ENCODE measurements at regions not wholly inside any gene's neighbourhood (a gene's known extent, or its start where the extent isn't known, plus 50 kb on each side); places are given as distances from the start of the nearest gene placed in this dataset.

DNA sequence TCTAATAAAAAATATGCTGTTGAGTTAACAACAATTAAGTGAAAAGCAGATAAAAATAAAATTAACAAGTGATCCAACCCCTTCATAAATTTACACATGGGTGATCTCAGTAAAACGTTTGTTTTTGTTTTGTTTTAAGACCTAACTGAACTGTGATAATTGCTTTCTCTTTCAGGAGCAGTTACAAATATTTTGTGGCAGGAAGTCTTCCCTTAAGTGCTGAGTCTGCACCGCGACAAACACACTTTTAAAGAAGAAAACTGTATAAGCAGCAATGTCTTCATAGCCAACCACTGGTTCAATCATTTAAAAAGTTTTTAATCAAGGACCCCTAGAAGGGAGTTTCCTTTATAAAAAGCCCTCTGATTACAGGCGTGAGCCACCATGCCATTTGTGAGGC, 53.7 kb upstream of the NFKB1 start:
- H3K4me3 ChIP-seq = no peak overlapping the region
- H3K36me3 ChIP-seq = no peaks in the 10 kb centered on the region
- H3K27me3 ChIP-seq = no peaks in the 10 kb centered on the region
- no peak overlapping the region for H3K27ac ChIP-seq
- no peak for DNase-seq (ENCODE audit: extremely low spot score in 2 of 2)
- H3K9me3 ChIP-seq = no peaks in the 10 kb centered on the region
- H3K4me1 ChIP-seq = no peaks in the 10 kb centered on the region
- intact Hi-C loops (cut with DNase I) = loop anchor here (10.0 kb wide), 1 partner anchor 647 kb away; the partner anchor contains the start of gene BDH2
- no peak for TF ChIP-seq POLR2AphosphoS5 (IDR thresholded peaks at IDR 0.05; ENCODE audit: insufficient read depth in 1 of 2, low read depth in 1 of 2)
- TF ChIP-seq POLR2A (IDR thresholded peaks at IDR 0.05) = no peak
- TF ChIP-seq, protein P1, sequence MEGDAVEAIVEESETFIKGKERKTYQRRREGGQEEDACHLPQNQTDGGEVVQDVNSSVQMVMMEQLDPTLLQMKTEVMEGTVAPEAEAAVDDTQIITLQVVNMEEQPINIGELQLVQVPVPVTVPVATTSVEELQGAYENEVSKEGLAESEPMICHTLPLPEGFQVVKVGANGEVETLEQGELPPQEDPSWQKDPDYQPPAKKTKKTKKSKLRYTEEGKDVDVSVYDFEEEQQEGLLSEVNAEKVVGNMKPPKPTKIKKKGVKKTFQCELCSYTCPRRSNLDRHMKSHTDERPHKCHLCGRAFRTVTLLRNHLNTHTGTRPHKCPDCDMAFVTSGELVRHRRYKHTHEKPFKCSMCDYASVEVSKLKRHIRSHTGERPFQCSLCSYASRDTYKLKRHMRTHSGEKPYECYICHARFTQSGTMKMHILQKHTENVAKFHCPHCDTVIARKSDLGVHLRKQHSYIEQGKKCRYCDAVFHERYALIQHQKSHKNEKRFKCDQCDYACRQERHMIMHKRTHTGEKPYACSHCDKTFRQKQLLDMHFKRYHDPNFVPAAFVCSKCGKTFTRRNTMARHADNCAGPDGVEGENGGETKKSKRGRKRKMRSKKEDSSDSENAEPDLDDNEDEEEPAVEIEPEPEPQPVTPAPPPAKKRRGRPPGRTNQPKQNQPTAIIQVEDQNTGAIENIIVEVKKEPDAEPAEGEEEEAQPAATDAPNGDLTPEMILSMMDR (IDR thresholded peaks at IDR 0.05) = no peak

DNA sequence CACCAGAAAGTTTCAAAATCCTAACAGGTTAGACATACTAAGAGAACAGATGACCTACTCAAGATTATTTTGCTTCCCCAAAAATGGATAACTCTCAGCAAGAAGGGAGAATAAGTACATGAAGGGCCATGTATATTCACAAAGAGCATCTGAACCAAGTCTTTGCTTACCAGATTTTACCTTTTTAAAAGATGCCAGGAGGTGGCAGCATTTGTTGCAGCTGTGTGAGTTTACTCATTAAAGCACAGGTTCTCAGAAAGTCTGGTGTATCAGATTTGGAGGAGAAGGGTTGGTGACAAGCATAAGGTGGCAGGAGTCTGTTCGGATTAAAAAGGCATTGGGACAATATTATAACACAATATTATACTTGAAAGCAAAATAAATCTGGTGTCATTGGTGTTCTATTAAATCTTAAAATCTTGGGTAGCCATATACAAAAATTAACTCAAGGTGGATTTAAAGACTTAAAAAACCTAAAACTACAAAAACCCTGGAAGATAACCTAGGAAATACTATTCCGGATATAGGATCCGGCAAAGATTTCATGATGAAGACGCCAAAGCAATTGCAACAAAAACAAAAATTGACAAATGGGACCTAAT, 51.3 kb upstream of the NFKB1 start:
- intact Hi-C loops (cut with DNase I) = loop anchor here (10.0 kb wide), 2 partner anchors 555 to 645 kb away; partner anchors contain the start of gene BDH2
- Histone ChIP-seq H3K36me3 (no peaks in the 10 kb centered on the region), H3K27ac (no peak overlapping the region), H3K4me1 (no peaks in the 10 kb centered on the region), H3K9me3 (no peaks in the 10 kb centered on the region), H3K27me3 (no peaks in the 10 kb centered on the region), H3K4me3 (no peak overlapping the region)
- no peak for DNase-seq (ENCODE audit: extremely low spot score in 2 of 2)
- no peak for TF ChIP-seq POLR2AphosphoS5 (IDR thresholded peaks at IDR 0.05; ENCODE audit: insufficient read depth in 1 of 2, low read depth in 1 of 2)
- no peak for TF ChIP-seq POLR2A (IDR thresholded peaks at IDR 0.05)
- TF ChIP-seq, protein P1 (IDR thresholded peaks at IDR 0.05) = peak; percentile 36 to 64 (median 61)

DNA sequence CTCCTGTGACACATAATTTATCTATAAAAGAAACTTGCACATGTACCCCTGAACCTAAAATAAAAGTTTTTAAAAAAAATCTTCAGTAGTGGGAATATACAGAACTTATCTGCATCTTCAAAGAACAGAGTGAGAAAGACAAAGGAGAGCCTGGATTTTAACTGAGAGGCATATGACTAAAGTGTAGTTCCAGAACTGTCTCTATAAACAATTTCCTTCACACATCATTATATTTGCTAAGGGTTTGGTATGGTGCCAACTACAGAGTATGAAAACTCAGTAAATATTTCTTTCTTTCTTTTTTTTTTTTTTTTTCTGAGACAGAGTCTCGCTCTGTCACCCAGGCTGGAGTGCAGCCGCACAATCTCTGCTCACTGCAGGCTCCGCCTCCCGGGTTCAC, 49.9 kb upstream of the NFKB1 start:
- Histone ChIP-seq H3K4me1 (no peaks in the 10 kb centered on the region), H3K27me3 (no peaks in the 10 kb centered on the region), H3K27ac (no peak overlapping the region), H3K4me3 (no peak overlapping the region), H3K9me3 (no peaks in the 10 kb centered on the region), H3K36me3 (no peaks in the 10 kb centered on the region)
- DNase-seq (ENCODE audit: extremely low spot score in 2 of 2) = no peak
- intact Hi-C loops (cut with DNase I) = loop anchor here (10.0 kb wide), 1 partner anchor 554 kb away; no protein-coding TSS in a partner anchor
- TF ChIP-seq POLR2AphosphoS5 (IDR thresholded peaks at IDR 0.05; ENCODE audit: insufficient read depth in 1 of 2, low read depth in 1 of 2) = no peak
